NCI-H460 (cell line): ENCODE measurements at regions not wholly inside any gene's neighbourhood (a gene's known extent, or its start where the extent isn't known, plus 50 kb on each side); places are given as distances from the start of the nearest gene placed in this dataset.
"Not testable (repeated sequence)": the region's sequence is repeated elsewhere in the genome, so short reads cannot be mapped to it uniquely, and the experiment has no call there.

Source experiments
- DNase-seq: peaks from one replicate; pipeline ENCODE4 v3.0.0-alpha.2; 2016; ENCODE audit warnings: low read depth; ENCODE audit errors: extremely low read depth

GRCh38 chr2:87629491-87630458, 118.1 kb upstream of the PLGLB2 start:
- peak; percentile 30 for DNase-seq

GRCh38 chr2:87630892-87631291, 117.0 kb upstream of the PLGLB2 start:
- not testable (repeated sequence) for DNase-seq

- not testable (repeated sequence) for DNase-seq
Observed at GRCh38 chr2:87631402-87631801, 116.5 kb upstream of the PLGLB2 start.

GRCh38 chr2:87633287-87633963, 114.5 kb upstream of the PLGLB2 start:
- DNase-seq = not testable (repeated sequence)

GRCh38 chr2:87634106-87634505, 113.8 kb upstream of the PLGLB2 start:
- DNase-seq = not testable (repeated sequence)

GRCh38 chr2:87634971-87635650, 112.8 kb upstream of the PLGLB2 start:
- not testable (repeated sequence) for DNase-seq

- not testable (repeated sequence) for DNase-seq
Observed at GRCh38 chr2:87636246-87636645, 111.6 kb upstream of the PLGLB2 start.

GRCh38 chr2:87636735-87637134, 111.2 kb upstream of the PLGLB2 start:
- DNase-seq = not testable (repeated sequence)

- DNase-seq = not testable (repeated sequence)
Observed at GRCh38 chr2:87637249-87637990, 110.5 kb upstream of the PLGLB2 start.

GRCh38 chr2:87638114-87638807, 109.6 kb upstream of the PLGLB2 start:
- DNase-seq = not testable (repeated sequence)

GRCh38 chr2:87638872-87639271, 109.0 kb upstream of the PLGLB2 start:
- not testable (repeated sequence) for DNase-seq

GRCh38 chr2:87639801-87640440, 108.0 kb upstream of the PLGLB2 start:
- not testable (repeated sequence) for DNase-seq

- not testable (repeated sequence) for DNase-seq
Observed at GRCh38 chr2:87640961-87641563, 106.8 kb upstream of the PLGLB2 start.

GRCh38 chr2:87643165-87643564, 104.7 kb upstream of the PLGLB2 start:
- not testable (repeated sequence) for DNase-seq

- DNase-seq = not testable (repeated sequence)
Observed at GRCh38 chr2:87647737-87648498, 100.0 kb upstream of the PLGLB2 start.

GRCh38 chr2:87648815-87649214, 99.1 kb upstream of the PLGLB2 start:
- not testable (repeated sequence) for DNase-seq

GRCh38 chr2:87649871-87650270, 98.0 kb upstream of the PLGLB2 start:
- DNase-seq = not testable (repeated sequence)

GRCh38 chr2:87650837-87651236, 97.0 kb upstream of the PLGLB2 start:
- not testable (repeated sequence) for DNase-seq
